GM11168 (cell line): ENCODE measurements at regions not wholly inside any gene's neighbourhood (a gene's known extent, or its start where the extent isn't known, plus 50 kb on each side); places are given as distances from the start of the nearest gene placed in this dataset.

Experiments used
- in situ Hi-C: fragments of 300-500 bp; cut with MboI; formaldehyde crosslinking; loops from one replicate; pipeline ENCODE4 v1.12.0; 2022; ENCODE audit warnings: low sequenced_read_pairs; ENCODE audit not compliant: unreplicated experiment

- in situ Hi-C loops: no loop called here
Observed at GRCh38 chr1:164191191-164191590, 367.8 kb upstream of the PBX1 start.

- in situ Hi-C loops: no loop called here
Observed at GRCh38 chr1:164210211-164210739, 348.7 kb upstream of the PBX1 start.

- in situ Hi-C loops: no loop called here
Observed at GRCh38 chr1:164223378-164223777, 335.6 kb upstream of the PBX1 start.

- in situ Hi-C loops: no loop called here
Observed at GRCh38 chr1:164225011-164225410, 334.0 kb upstream of the PBX1 start.

GRCh38 chr1:164226977-164227376, 332.0 kb upstream of the PBX1 start:
- in situ Hi-C loops: no loop called here

GRCh38 chr1:164228928-164229327, 330.1 kb upstream of the PBX1 start:
- in situ Hi-C loops: no loop called here

GRCh38 chr1:164233149-164233548, 325.8 kb upstream of the PBX1 start:
- in situ Hi-C loops: no loop called here

- in situ Hi-C loops: no loop called here
Observed at GRCh38 chr1:164240081-164240480, 318.9 kb upstream of the PBX1 start.

- in situ Hi-C loops: no loop called here
Observed at GRCh38 chr1:164250365-164250764, 308.6 kb upstream of the PBX1 start.

GRCh38 chr1:164256456-164256855, 302.5 kb upstream of the PBX1 start:
- in situ Hi-C loops: no loop called here

GRCh38 chr1:164261691-164262240, 297.2 kb upstream of the PBX1 start:
- in situ Hi-C loops: no loop called here

- in situ Hi-C loops: no loop called here
Observed at GRCh38 chr1:164263540-164263939, 295.4 kb upstream of the PBX1 start.

- in situ Hi-C loops: no loop called here
Observed at GRCh38 chr1:164265232-164265631, 293.8 kb upstream of the PBX1 start.

GRCh38 chr1:164272156-164272555, 286.8 kb upstream of the PBX1 start:
- in situ Hi-C loops: no loop called here

GRCh38 chr1:164296172-164296571, 262.8 kb upstream of the PBX1 start:
- in situ Hi-C loops: no loop called here

- in situ Hi-C loops: no loop called here
Observed at GRCh38 chr1:164308101-164308500, 250.9 kb upstream of the PBX1 start.

- in situ Hi-C loops: no loop called here
Observed at GRCh38 chr1:164310166-164310565, 248.8 kb upstream of the PBX1 start.

GRCh38 chr1:164311377-164311776, 247.6 kb upstream of the PBX1 start:
- in situ Hi-C loops: no loop called here

- in situ Hi-C loops: no loop called here
Observed at GRCh38 chr1:164320790-164321731, 237.9 kb upstream of the PBX1 start.

GRCh38 chr1:164325786-164326185, 233.2 kb upstream of the PBX1 start:
- in situ Hi-C loops: no loop called here

GRCh38 chr1:164333387-164333786, 225.6 kb upstream of the PBX1 start:
- in situ Hi-C loops: no loop called here

- in situ Hi-C loops: no loop called here
Observed at GRCh38 chr1:164337394-164337793, 221.6 kb upstream of the PBX1 start.
